SH-SY5Y (cell line): ENCODE measurements at regions not wholly inside any gene's neighbourhood (a gene's known extent, or its start where the extent isn't known, plus 50 kb on each side); places are given as distances from the start of the nearest gene placed in this dataset.

Experiments
- GATA2 ChIP-seq: IDR thresholded peaks from 2 replicates; pipeline ENCODE4 v1.6.1; 2011; ENCODE audit warnings: mild to moderate bottlenecking, low read depth, low read length
- GATA3 ChIP-seq: IDR thresholded peaks from 2 replicates; pipeline ENCODE4 v1.6.1; 2011; ENCODE audit warnings: low read depth, mild to moderate bottlenecking, low read length, moderate library complexity

DNA sequence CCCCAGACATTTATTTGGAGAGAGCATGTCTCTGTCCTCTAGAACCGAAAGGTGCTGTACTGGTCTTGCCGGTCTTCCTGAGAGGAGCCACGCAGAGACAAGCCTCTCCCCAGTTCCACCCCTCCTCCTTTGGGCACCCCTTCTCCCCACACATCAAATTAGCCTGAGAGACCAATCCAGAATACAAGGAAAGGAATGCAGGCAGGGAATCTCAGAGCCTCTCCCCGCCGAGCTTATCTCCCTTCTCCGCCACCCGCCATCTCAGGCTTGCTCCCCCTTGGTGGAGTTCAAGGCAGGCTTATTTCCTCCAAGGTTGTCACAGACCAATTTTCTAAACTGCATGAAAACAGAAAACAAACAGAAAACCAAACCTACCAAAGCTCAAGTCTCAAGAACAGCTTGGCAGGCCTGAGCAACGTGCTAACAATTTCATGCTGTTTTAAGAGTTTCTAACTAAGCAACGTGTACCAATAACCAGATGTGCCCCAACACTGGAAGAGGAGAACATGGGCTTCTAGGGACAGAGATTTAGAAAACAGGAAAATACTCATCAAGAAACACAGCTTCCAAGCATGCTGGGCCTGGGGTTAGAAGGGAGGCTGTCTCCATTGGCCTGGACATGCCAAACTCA, 124.5 kb upstream of the PKDCC start:
- TF ChIP-seq GATA3, result no peak
- no peak for TF ChIP-seq GATA2
